HepG2 (cell line): ENCODE measurements at regions not wholly inside any gene's neighbourhood (a gene's known extent, or its start where the extent isn't known, plus 50 kb on each side); places are given as distances from the start of the nearest gene placed in this dataset.

ENCODE experiments used
- MYNN ChIP-seq: sonication (generic); formaldehyde crosslinking; IDR thresholded peaks from 2 replicates; pipeline ENCODE4 v1.4.0; 2020; ENCODE audit warnings: mild to moderate bottlenecking, low read depth, missing genetic modification reagents
- POLR2AphosphoS2 ChIP-seq: IDR thresholded peaks from 2 replicates; pipeline ENCODE4 v1.6.1; 2011; ENCODE audit warnings: low read depth, low read length, improper control_type of control experiment

- TF ChIP-seq MYNN (CRISPR knock-in tag) (no peak), POLR2AphosphoS2 (no peak)
Observed at GRCh38 chr4:112735474-112735951, 98.6 kb downstream of the LARP7 start.
